IMR-90 (cell line): ENCODE measurements at regions not wholly inside any gene's neighbourhood (a gene's known extent, or its start where the extent isn't known, plus 50 kb on each side); places are given as distances from the start of the nearest gene placed in this dataset.
"Not testable (repeated sequence)": the region's sequence is repeated elsewhere in the genome, so short reads cannot be mapped to it uniquely, and the experiment has no call there.

Experiments used
- ATAC-seq: fragments of 200-7000 bp; cut with Tn5 transposase; 2 replicates; pipeline ENCODE4 v1.9.1; 2020; ENCODE audit warnings: low read depth, mild to moderate bottlenecking, moderate library complexity
- BruUV-seq: library from RNA; stranded (reverse); fragments of 400-500 nt; replicated peaks from 2 replicates; lab custom pipeline; 2021; lab: Mats Ljungman, UMichigan
- CTCF ChIA-PET: fragments of 300-600 bp; formaldehyde crosslinking; extraction: SDS; loops from one replicate; lab custom pipeline; 2021; ENCODE audit warnings: antibody characterized with exemption; lab: Yijun Ruan, JAX
- POLR2A ChIA-PET: fragments of 300-600 bp; sonication (Branson Sonifier 250); formaldehyde crosslinking; loops from one replicate; lab custom pipeline; 2022; ENCODE audit warnings: antibody characterized with exemption; ENCODE audit not compliant: unreplicated experiment; lab: Charles Lee
- DNase-seq: peaks from one replicate; pipeline ENCODE4 v3.0.0; 2013
- H2AFZ ChIP-seq: replicated peaks from 2 replicates; pipeline ENCODE3; 2013; ENCODE audit warnings: low read length, mild to moderate bottlenecking; ENCODE audit not compliant: poor library complexity
- H2AK5ac ChIP-seq: 2 replicates; pipeline ENCODE4 v1.6.1; 2013; ENCODE audit warnings: low read depth, low read length, inconsistent platforms
- H2AK9ac ChIP-seq: replicated peaks from 2 replicates; pipeline ENCODE3; 2013; ENCODE audit warnings: mild to moderate bottlenecking, low read depth, low read length, moderate library complexity; ENCODE audit not compliant: poor library complexity
- H2BK120ac ChIP-seq: 2 replicates; pipeline ENCODE4 v1.6.1; 2013; ENCODE audit warnings: low read depth, low read length, inconsistent platforms
- H2BK15ac ChIP-seq: 3 replicates; pipeline ENCODE4 v1.6.1; 2013; ENCODE audit warnings: low read depth, low read length, inconsistent platforms
- H2BK20ac ChIP-seq: 2 replicates; pipeline ENCODE4 v1.6.1; 2013; ENCODE audit warnings: low read depth, mild to moderate bottlenecking, inconsistent platforms, low read length, moderate library complexity
- H2BK5ac ChIP-seq: 2 replicates; pipeline ENCODE4 v1.6.1; 2013; ENCODE audit warnings: mild to moderate bottlenecking, low read depth, low read length, inconsistent platforms; ENCODE audit not compliant: poor library complexity, severe bottlenecking
- H3K14ac ChIP-seq: replicated peaks from 2 replicates; pipeline ENCODE4 v1.6.1; 2013; ENCODE audit warnings: low read depth, low read length, inconsistent platforms
- H3K18ac ChIP-seq: 2 replicates; pipeline ENCODE4 v1.6.1; 2013; ENCODE audit warnings: low read depth, low read length, control low read depth
- H3K23ac ChIP-seq: 2 replicates; pipeline ENCODE4 v1.6.1; 2013; ENCODE audit warnings: low read depth, low read length, inconsistent platforms
- H3K27ac ChIP-seq: 2 replicates; pipeline ENCODE4 v1.5.1; 2013; ENCODE audit warnings: mild to moderate bottlenecking, control low read depth, low read length; ENCODE audit not compliant: insufficient read depth
- H3K27me3 ChIP-seq: 2 replicates; pipeline ENCODE4 v1.6.1; 2013; ENCODE audit warnings: low read length; ENCODE audit not compliant: control insufficient read depth, insufficient read depth
- H3K36me3 ChIP-seq: 2 replicates; pipeline ENCODE4 v1.6.1; 2013; ENCODE audit warnings: low read length, mixed read lengths; ENCODE audit not compliant: control insufficient read depth, insufficient read depth
- H3K4ac ChIP-seq: 2 replicates; pipeline ENCODE4 v1.6.1; 2013; ENCODE audit warnings: low read depth, low read length, inconsistent platforms
- H3K4me1 ChIP-seq: 2 replicates; pipeline ENCODE4 v1.6.1; 2013; ENCODE audit warnings: low read length, mixed read lengths; ENCODE audit not compliant: control insufficient read depth, insufficient read depth
- H3K4me2 ChIP-seq: 2 replicates; pipeline ENCODE4 v1.6.1; 2013; ENCODE audit warnings: low read depth, mild to moderate bottlenecking, control low read depth, low read length, moderate library complexity
- H3K4me3 ChIP-seq: 2 replicates; pipeline ENCODE4 v1.5.1; 2013; ENCODE audit warnings: low read depth, mild to moderate bottlenecking, control low read depth, low read length, moderate library complexity; ENCODE audit not compliant: insufficient read depth
- H3K56ac ChIP-seq: 2 replicates; pipeline ENCODE4 v1.6.1; 2013; ENCODE audit warnings: low read length, inconsistent platforms; ENCODE audit not compliant: insufficient read depth; ENCODE audit errors: extremely low read depth
- H3K79me1 ChIP-seq, 2 experiments: 2 replicates each; pipeline ENCODE4 v1.6.1; 2013; ENCODE audit warnings: low read length in 2 of 2, inconsistent platforms in 1 of 2, low read depth in 1 of 2
- H3K9ac ChIP-seq: 2 replicates; pipeline ENCODE4 v1.6.1; 2013; ENCODE audit warnings: low read depth, low read length, control low read depth
- H3K9me1 ChIP-seq: 2 replicates; pipeline ENCODE4 v1.6.1; 2013; ENCODE audit warnings: low read length, inconsistent platforms; ENCODE audit not compliant: insufficient read depth
- H3K9me3 ChIP-seq: 2 replicates; pipeline ENCODE4 v1.6.1; 2013; ENCODE audit warnings: low read length; ENCODE audit not compliant: control insufficient read depth, insufficient read depth
- H4K20me1 ChIP-seq: 2 replicates; pipeline ENCODE4 v1.6.1; 2013; ENCODE audit warnings: low read length, inconsistent platforms; ENCODE audit not compliant: insufficient read depth
- H4K5ac ChIP-seq: 2 replicates; pipeline ENCODE4 v1.6.1; 2013; ENCODE audit warnings: mild to moderate bottlenecking, low read depth, low read length, control low read depth
- H4K8ac ChIP-seq, 2 experiments: 2 replicates each; pipeline ENCODE4 v1.6.1; 2013; ENCODE audit warnings: low read depth in 2 of 2, low read length in 2 of 2, control low read depth in 1 of 2, inconsistent platforms in 1 of 2
- H4K91ac ChIP-seq: 2 replicates; pipeline ENCODE4 v1.6.1; 2013; ENCODE audit warnings: low read depth, low read length, inconsistent platforms; ENCODE audit not compliant: insufficient read depth
- WGBS, 2 experiments: methylation state at CpG; one replicate each; pipeline versions ENCODE4 v1.1.5 to v1.1.7; 2013; ENCODE audit warnings: missing lambda C conversion rate in 2 of 2; ENCODE audit not compliant: insufficient read length in 1 of 2; ENCODE audit errors: extremely low coverage in 2 of 2; 5-methylcytosine and 5-hydroxymethylcytosine counted together
- dilution Hi-C: fragments of 300-500 bp; cut with HindIII; formaldehyde crosslinking; loops from one replicate; pipeline ENCODE4 v1.14.3; 2018; ENCODE audit warnings: low sequenced_read_pairs; ENCODE audit not compliant: unreplicated experiment
- in situ Hi-C: fragments of 300-500 bp; cut with MboI; formaldehyde crosslinking; loops from 3 replicates; pipeline ENCODE4 v1.14.3; 2019; ENCODE audit warnings: low sequenced_read_pairs, inconsistent platforms, mixed read lengths
- intact Hi-C: fragments of 100-400 bp; cut with micrococcal nuclease; formaldehyde crosslinking; loops from 2 replicates; pipeline ENCODE4 v1.10.0; 2022

GRCh38 chr17:20868662-20869007 lies 174.2 kb downstream of the USP22 start:
- in situ Hi-C loops, H4K5ac ChIP-seq, H3K4me2 ChIP-seq, H4K8ac ChIP-seq, H2BK15ac ChIP-seq, H3K27me3 ChIP-seq, H3K9me1 ChIP-seq, H3K4ac ChIP-seq, CTCF ChIA-PET, H2AK5ac ChIP-seq, H3K4me3 ChIP-seq, H2BK120ac ChIP-seq, H3K79me1 ChIP-seq, H2AK9ac ChIP-seq, H3K4me1 ChIP-seq, H3K18ac ChIP-seq, POLR2A ChIA-PET, H2AFZ ChIP-seq, DNase-seq, H3K14ac ChIP-seq, H2BK5ac ChIP-seq, H2BK20ac ChIP-seq, BruUV-seq, H3K23ac ChIP-seq, H3K9me3 ChIP-seq, H4K91ac ChIP-seq, intact Hi-C loops, ATAC-seq, H3K9ac ChIP-seq, H3K36me3 ChIP-seq, dilution Hi-C loops, H4K20me1 ChIP-seq, H3K27ac ChIP-seq, H3K56ac ChIP-seq: not testable (repeated sequence)
- 74% methylated on average over 8 of the region's 8 CpGs; no CpG with 5 or more reads in 1 of the 2 experiments for WGBS, 2 experiments

- H3K9me1 ChIP-seq, ATAC-seq, in situ Hi-C loops, H4K20me1 ChIP-seq, H2AFZ ChIP-seq, H2BK20ac ChIP-seq, H3K27ac ChIP-seq, intact Hi-C loops, H2AK5ac ChIP-seq, H3K27me3 ChIP-seq, H3K23ac ChIP-seq, H4K91ac ChIP-seq, H3K4me2 ChIP-seq, H3K4me1 ChIP-seq, H3K4ac ChIP-seq, H3K36me3 ChIP-seq, H3K79me1 ChIP-seq, H2BK120ac ChIP-seq, dilution Hi-C loops, CTCF ChIA-PET, BruUV-seq, POLR2A ChIA-PET, H3K14ac ChIP-seq, DNase-seq, H3K18ac ChIP-seq, H2BK5ac ChIP-seq, H4K5ac ChIP-seq, H3K56ac ChIP-seq, H3K9me3 ChIP-seq, H3K4me3 ChIP-seq, H4K8ac ChIP-seq, H2AK9ac ChIP-seq, H2BK15ac ChIP-seq, H3K9ac ChIP-seq: not testable (repeated sequence)
- no CpG with 5 or more reads among the region's 4 CpGs for WGBS, 2 experiments
Observed at GRCh38 chr17:20873173-20873572, 169.6 kb downstream of the USP22 start.
